ENCODE measurements at regions not wholly inside any gene's neighbourhood (a gene's known extent, or its start where the extent isn't known, plus 50 kb on each side); places are given as distances from the start of the nearest gene placed in this dataset.

GRCh38 chr5:163963881-163964280 is 458.5 kb downstream of the MAT2B start:
- TF ChIP-seq, protein P1, sequence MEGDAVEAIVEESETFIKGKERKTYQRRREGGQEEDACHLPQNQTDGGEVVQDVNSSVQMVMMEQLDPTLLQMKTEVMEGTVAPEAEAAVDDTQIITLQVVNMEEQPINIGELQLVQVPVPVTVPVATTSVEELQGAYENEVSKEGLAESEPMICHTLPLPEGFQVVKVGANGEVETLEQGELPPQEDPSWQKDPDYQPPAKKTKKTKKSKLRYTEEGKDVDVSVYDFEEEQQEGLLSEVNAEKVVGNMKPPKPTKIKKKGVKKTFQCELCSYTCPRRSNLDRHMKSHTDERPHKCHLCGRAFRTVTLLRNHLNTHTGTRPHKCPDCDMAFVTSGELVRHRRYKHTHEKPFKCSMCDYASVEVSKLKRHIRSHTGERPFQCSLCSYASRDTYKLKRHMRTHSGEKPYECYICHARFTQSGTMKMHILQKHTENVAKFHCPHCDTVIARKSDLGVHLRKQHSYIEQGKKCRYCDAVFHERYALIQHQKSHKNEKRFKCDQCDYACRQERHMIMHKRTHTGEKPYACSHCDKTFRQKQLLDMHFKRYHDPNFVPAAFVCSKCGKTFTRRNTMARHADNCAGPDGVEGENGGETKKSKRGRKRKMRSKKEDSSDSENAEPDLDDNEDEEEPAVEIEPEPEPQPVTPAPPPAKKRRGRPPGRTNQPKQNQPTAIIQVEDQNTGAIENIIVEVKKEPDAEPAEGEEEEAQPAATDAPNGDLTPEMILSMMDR (IDR thresholded peaks at IDR 0.05; ENCODE audit: poor library complexity, severe bottlenecking) = no peak
- no peak for TF ChIP-seq EP300 (conservative IDR thresholded peaks at IDR 0.05; ENCODE audit: poor library complexity, severe bottlenecking)
